Activated T-helper 17 cell treated with anti-CD3 and anti-CD28 coated beads, Interleukin-2, amount 50 U/mL, for 72 hours (primary cell): ENCODE measurements at regions not wholly inside any gene's neighbourhood (a gene's known extent, or its start where the extent isn't known, plus 50 kb on each side); places are given as distances from the start of the nearest gene placed in this dataset.
"Not testable (repeated sequence)": the region's sequence is repeated elsewhere in the genome, so short reads cannot be mapped to it uniquely, and the experiment has no call there.

ENCODE experiments used
- ATAC-seq: fragments of 150-1000 bp; cut with Tn5 transposase; replicated peaks from 2 replicates; pipeline ENCODE4 v1.10.0; 2021; ENCODE audit warnings: mild to moderate bottlenecking, moderate library complexity
- H3K27ac Mint-ChIP-seq: one replicate; pipeline ENCODE4 v1.8.0; 2022; ENCODE audit warnings: mixed read lengths
- H3K27me3 Mint-ChIP-seq: one replicate; pipeline ENCODE4 v1.8.0; 2022; ENCODE audit warnings: mixed read lengths
- H3K36me3 Mint-ChIP-seq: one replicate; pipeline ENCODE4 v1.8.0; 2022; ENCODE audit warnings: low read depth, mild to moderate bottlenecking, mixed read lengths
- H3K4me1 Mint-ChIP-seq: one replicate; pipeline ENCODE4 v1.8.0; 2022; ENCODE audit warnings: mixed read lengths
- H3K4me3 Mint-ChIP-seq: one replicate; pipeline ENCODE4 v1.8.0; 2022; ENCODE audit warnings: mild to moderate bottlenecking, mixed read lengths
- H3K9me3 Mint-ChIP-seq: one replicate; pipeline ENCODE4 v1.8.0; 2022; ENCODE audit warnings: mixed read lengths

DNA sequence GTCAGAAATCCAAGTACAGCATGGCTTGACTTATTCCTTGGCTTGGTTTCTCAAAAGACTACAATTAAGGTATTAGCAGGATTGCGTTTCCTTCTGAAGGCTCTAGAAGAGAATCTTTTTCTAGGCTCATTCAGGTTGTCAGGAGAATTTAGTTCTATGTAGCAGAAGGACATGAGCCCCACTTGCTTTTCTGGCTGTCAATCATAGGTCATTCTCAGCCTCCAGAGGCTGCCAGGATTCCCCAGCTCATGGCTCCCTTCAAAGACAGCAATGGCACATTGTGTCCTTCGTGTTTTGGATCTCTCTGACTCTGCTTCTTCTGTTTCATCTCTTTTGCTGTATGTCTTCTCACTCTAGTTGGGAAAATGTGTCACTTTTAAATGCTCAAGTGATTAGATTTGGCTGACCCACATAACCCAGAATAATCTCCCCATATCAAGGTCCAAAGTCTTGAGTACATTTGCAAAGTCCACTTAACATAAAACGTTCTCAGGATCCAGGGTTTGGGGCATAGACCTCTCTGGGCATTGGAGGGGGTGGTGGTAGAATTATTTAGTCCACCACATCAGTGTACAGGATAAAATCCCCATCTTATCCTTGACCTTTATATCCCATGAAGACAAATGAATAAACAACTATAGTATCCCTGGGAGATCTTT lies 126.7 kb upstream of the BCL9 start:
- ATAC-seq, result no peak
- no peaks in the 10 kb centered on the region for H3K36me3 Mint-ChIP-seq

DNA sequence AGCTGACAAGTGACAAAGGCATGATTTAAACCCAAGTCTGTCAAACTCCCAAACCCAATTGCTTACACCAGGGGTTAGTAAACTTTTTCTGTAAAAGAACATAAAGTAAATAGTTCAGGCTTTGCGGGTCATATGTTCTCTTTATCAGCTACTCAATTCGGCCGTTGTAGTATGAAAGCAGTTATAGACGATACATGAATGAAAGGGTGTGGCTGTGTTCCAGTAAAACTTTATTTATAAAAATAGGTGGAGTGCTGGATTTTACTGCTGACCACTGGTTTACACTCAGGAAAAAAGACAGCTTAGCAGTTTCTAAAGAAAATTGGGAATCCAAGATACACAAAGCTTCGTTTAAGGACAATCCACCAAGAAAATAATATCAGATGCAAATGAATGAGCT lies 124.3 kb upstream of the BCL9 start:
- Mint-ChIP-seq H3K4me1 (no peaks in the 10 kb centered on the region), H3K27me3 (peaks cover 35% of the 10 kb centered on the region), H3K27ac (no peak overlapping the region), H3K36me3 (no peaks in the 10 kb centered on the region), H3K4me3 (no peak overlapping the region), H3K9me3 (no peaks in the 10 kb centered on the region)
- no peak for ATAC-seq

More for the DNA sequence above, 126.7 kb upstream of the BCL9 start:
- no peaks in the 10 kb centered on the region for H3K4me1 Mint-ChIP-seq
- H3K27me3 Mint-ChIP-seq, result peaks cover 29% of the 10 kb centered on the region
- H3K27ac Mint-ChIP-seq, result no peak overlapping the region
- H3K4me3 Mint-ChIP-seq, result no peak overlapping the region
- no peaks in the 10 kb centered on the region for H3K9me3 Mint-ChIP-seq

DNA sequence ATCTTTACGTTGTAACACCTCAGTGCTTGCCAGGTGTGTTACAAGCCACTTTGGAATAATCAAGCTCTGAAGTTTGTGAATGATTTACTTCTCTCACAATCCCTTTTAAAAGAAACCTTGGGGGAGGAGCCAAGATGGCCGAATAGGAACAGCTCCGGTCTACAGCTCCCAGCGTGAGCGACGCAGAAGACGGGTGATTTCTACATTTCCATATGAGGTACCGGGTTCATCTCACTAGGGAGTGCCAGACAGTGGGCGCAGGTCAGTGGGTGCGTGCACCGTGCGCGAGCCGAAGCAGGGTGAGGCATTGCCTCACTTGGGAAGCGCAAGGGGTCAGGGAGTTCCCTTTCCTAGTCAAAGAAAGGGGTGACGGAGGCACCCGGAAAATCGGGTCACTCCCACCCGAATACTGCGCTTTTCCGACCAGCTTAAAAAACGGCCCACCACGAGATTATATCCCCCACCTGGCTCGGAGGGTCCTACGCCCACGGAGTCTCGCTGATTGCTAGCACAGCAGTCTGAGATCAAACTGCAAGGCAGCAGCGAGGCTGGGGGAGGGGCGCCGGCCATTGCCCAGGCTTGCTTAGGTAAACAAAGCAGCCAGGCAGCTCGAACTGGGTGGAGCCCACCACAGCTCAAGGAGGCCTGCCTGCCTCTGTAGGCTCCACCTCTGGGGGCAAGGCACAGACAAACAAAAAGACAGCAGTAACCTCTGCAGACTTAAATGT lies 118.0 kb upstream of the BCL9 start:
- H3K4me3 Mint-ChIP-seq, H3K27ac Mint-ChIP-seq, H3K9me3 Mint-ChIP-seq, H3K4me1 Mint-ChIP-seq, ATAC-seq, H3K36me3 Mint-ChIP-seq: not testable (repeated sequence)
- H3K27me3 Mint-ChIP-seq, result peaks cover 18% of the 10 kb centered on the region

DNA sequence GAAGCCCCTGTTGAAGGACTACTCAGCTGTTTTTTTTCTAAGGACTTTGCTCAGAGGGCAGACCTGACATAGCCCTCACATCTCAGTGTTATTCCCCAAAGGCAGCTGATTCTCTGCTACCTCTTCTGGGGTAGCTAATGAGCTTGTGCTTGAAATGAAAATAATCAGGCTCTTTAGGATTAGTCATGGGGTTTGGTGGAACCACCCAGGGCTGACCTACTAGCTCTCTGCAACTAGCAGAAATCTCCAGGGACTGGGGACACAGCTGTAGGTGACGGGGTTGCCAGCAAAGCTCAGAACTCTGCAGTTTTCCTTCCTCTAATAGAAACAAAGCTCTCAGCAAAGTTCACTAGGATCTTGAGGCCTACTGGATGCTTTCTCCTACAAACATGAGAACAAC lies 106.4 kb upstream of the BCL9 start:
- Mint-ChIP-seq H3K9me3 (no peaks in the 10 kb centered on the region), H3K4me1 (no peaks in the 10 kb centered on the region), H3K27me3 (peaks cover 8% of the 10 kb centered on the region), H3K27ac (no peak overlapping the region), H3K4me3 (no peak overlapping the region), H3K36me3 (no peaks in the 10 kb centered on the region)
- ATAC-seq, result no peak

DNA sequence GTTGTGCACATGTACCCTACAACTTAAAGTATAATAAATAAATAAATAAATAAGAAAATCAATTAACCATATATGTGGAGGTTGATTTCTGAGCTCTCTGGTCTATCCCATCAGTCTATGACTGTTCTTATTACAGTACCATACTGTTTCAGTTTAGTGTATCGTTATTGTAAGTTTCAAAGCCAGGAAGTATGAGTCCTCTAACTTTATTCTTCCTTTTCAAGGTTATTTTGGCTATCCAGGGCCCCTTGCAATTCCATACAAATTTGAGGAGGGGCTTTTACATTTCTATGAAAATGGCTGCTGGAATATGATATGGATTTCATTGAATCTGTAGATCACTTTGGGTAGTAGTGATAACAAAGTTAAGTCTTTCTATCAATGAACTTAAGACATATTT lies 96.9 kb upstream of the BCL9 start:
- Mint-ChIP-seq H3K4me3 (no peak overlapping the region), H3K27me3 (peaks cover 24% of the 10 kb centered on the region), H3K4me1 (no peaks in the 10 kb centered on the region), H3K36me3 (no peaks in the 10 kb centered on the region), H3K27ac (no peak overlapping the region), H3K9me3 (peaks cover 26% of the 10 kb centered on the region)
- ATAC-seq, result no peak

DNA sequence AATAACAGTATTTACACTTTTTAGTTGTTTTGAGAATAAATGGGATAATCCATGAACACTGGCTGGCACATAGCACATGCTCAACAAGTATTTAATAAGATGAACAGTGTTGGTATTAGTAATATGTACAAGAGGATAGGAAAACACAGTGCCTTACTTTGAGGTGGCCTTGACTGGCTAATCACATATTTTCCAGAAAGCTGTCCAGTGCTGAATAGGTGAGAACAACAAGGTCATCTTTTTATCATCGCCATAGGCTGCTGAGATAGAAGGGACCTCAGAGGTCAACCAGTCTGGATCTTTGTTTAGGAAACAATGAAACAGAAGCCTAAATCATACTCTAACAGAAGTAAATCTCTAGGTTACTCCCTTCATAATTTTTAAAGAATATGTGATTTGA lies 89.7 kb upstream of the BCL9 start:
- no peaks in the 10 kb centered on the region for H3K36me3 Mint-ChIP-seq
- peaks cover 27% of the 10 kb centered on the region for H3K27me3 Mint-ChIP-seq
- peaks cover 7% of the 10 kb centered on the region for H3K9me3 Mint-ChIP-seq
- no peak overlapping the region for H3K27ac Mint-ChIP-seq
- H3K4me3 Mint-ChIP-seq, result no peak overlapping the region
- H3K4me1 Mint-ChIP-seq, result no peaks in the 10 kb centered on the region
- ATAC-seq, result no peak

DNA sequence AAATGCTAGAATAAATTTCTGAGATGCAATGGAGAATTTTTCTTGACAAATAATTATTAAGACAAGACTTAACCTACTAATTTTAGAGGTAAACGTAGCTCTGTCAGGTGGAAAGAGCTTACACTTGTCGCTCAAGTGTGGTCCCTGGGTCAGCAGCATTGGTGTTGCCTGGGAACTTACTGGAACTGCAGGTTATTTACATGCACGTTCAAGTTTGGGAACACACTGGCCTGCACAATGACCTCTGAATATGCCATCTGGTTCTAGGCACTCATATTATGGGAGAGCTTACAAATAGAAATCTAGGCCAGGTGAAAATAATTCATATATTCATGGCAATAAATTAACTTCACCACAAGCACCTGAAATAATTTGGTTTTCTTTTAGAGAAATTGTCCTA lies 88.5 kb upstream of the BCL9 start:
- H3K4me1 Mint-ChIP-seq, result no peaks in the 10 kb centered on the region
- H3K4me3 Mint-ChIP-seq, result no peak overlapping the region
- no peak overlapping the region for H3K27ac Mint-ChIP-seq
- no peaks in the 10 kb centered on the region for H3K36me3 Mint-ChIP-seq
- no peak for ATAC-seq
- H3K9me3 Mint-ChIP-seq, result no peaks in the 10 kb centered on the region
- peaks cover 17% of the 10 kb centered on the region for H3K27me3 Mint-ChIP-seq

DNA sequence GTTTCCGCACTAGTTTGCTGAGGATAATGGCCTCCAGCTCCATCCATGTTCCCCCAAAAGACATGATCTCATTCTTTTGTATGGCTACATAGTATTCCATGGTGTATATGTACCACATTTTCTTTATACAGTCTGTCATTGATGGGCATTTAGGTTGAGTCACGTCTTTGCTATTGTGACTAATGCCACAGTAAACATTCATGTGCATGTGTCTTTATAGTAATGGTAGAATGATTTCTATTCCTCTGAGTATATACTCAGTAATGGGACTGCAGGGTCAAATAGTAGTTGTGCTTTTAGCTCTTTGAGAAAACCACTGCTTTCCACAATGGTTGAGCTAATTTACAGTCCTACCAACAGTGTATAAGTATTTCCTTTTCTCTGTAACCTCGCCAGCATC lies 78.3 kb upstream of the BCL9 start:
- peaks cover 18% of the 10 kb centered on the region for H3K9me3 Mint-ChIP-seq
- H3K27ac Mint-ChIP-seq, result no peak overlapping the region
- H3K4me3 Mint-ChIP-seq, result no peak overlapping the region
- no peaks in the 10 kb centered on the region for H3K4me1 Mint-ChIP-seq
- ATAC-seq, result no peak
- H3K27me3 Mint-ChIP-seq, result peaks cover 42% of the 10 kb centered on the region
- H3K36me3 Mint-ChIP-seq, result no peaks in the 10 kb centered on the region

DNA sequence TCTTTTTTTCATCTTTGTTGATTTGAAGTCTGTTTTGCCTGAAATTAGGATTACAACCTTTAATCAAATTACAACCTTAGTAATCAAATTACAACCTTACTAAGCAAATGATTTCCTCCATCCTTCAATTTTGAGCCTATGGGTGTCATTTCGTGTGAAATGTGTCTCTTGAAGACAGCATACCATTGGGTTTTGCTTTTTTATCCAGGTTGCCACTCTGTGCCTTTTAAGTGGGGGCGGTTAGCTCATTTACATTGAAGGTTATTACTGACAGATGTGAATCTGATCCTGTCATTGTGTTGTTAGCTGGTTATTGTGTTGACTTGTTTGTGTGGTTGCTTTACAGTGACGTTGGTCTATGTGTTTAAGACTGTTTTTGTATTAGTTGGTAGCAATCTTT lies 74.8 kb upstream of the BCL9 start:
- Mint-ChIP-seq H3K27me3 (peaks cover 49% of the 10 kb centered on the region), H3K4me1 (no peaks in the 10 kb centered on the region), H3K27ac (no peak overlapping the region), H3K9me3 (peaks cover 18% of the 10 kb centered on the region), H3K4me3 (no peak overlapping the region), H3K36me3 (no peaks in the 10 kb centered on the region)
- ATAC-seq, result no peak

DNA sequence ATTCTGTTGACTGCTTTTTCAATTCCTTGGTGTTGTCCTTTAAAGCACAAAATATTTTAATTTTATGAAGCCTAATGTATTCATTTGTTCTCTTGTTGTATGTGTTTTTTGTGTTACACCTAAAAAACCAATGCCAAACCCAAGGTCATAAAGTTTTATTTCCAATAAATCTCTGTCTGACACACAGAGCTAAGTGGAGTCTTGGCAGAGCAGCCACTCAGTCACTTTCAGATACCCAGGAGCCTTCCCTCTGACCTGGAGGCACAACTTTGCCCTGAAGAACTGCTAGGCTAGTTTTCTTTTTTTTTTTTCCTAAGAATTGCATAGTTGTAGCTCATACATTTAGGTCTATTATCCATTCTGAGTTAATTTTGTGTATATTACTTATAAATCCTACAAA lies 71.2 kb upstream of the BCL9 start:
- Mint-ChIP-seq H3K4me3 (no peak overlapping the region), H3K27ac (no peak overlapping the region), H3K4me1 (no peaks in the 10 kb centered on the region), H3K36me3 (no peaks in the 10 kb centered on the region), H3K27me3 (peaks cover 53% of the 10 kb centered on the region), H3K9me3 (peaks cover 18% of the 10 kb centered on the region)
- no peak for ATAC-seq

DNA sequence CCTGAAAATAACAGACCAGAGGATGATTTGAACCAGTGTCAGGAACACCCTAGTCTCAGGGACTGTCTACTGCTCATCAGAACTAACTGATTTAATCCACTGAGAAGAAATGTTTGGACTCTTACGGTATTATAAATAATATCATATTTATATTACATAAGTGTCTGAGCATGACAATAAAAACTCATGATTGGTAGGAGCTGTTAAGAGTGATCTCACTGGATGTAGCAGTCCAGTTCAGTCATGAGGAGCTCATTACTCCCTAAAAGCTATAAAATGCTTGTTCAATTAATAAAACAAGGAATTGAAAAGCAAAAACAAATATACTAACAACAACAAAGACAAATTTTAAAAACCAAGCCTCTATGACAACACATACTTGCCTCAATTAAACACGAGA lies 68.8 kb upstream of the BCL9 start:
- H3K4me1 Mint-ChIP-seq, result no peaks in the 10 kb centered on the region
- no peak overlapping the region for H3K27ac Mint-ChIP-seq
- H3K27me3 Mint-ChIP-seq, result peaks cover 33% of the 10 kb centered on the region
- no peaks in the 10 kb centered on the region for H3K36me3 Mint-ChIP-seq
- peaks cover 3% of the 10 kb centered on the region for H3K9me3 Mint-ChIP-seq
- ATAC-seq, result no peak
- H3K4me3 Mint-ChIP-seq, result no peak overlapping the region

DNA sequence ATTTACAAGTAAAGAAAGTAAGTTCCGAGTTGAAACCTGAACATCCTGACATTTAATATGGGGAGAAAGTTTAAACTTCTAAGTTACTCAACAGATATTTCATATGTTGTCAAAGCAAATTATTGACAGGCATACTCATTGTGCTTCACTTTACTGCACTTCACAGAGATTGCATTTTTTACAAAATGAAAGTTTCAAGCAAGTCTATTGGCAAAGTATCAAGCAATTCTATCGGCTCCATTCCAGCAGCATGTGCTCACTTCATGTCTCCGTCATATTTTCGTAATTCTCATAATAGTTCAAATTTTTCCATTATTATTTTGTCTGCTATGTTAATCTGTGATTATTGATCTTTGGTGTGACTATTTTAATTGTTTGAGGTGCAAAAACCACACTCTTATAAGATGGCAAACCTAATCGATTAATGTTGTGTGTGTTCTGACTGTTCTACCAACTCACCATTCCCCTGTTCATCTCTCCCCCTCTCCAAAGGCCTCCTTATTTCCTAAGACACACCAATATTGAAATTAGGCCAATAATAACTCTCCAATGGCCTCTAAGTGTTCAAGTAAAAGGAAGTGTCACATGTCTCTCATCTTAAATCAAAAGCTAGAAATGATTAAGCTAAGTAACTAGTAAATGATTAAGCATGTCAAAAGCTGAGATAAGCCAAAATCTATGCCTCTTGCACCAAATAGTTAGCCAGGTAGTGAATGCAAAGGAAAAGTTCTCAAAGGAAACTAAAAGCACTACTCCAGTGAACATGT lies 68.2 kb upstream of the BCL9 start:
- no peaks in the 10 kb centered on the region for H3K9me3 Mint-ChIP-seq
- H3K4me1 Mint-ChIP-seq, result no peaks in the 10 kb centered on the region
- no peak for ATAC-seq
- H3K4me3 Mint-ChIP-seq, result no peak overlapping the region
- no peak overlapping the region for H3K27ac Mint-ChIP-seq
- no peaks in the 10 kb centered on the region for H3K36me3 Mint-ChIP-seq
- peaks cover 27% of the 10 kb centered on the region for H3K27me3 Mint-ChIP-seq

DNA sequence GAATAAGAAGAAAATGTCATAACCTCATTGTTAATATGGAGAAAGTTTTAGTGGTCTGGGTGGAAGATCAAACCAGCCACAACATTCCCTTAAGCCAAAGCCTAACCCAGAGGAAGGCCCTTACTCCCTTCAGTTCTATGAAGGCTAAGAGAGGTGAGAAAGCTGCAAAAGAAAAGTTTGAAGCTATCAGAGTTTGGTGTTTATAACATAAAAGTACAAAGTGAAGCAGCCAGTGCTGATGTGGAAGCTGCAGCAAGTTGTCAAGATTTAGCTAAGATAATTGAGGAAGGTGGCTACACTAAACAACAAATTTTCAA lies 67.6 kb upstream of the BCL9 start:
- Mint-ChIP-seq H3K27ac (no peak overlapping the region), H3K4me1 (no peaks in the 10 kb centered on the region), H3K36me3 (no peaks in the 10 kb centered on the region), H3K4me3 (no peak overlapping the region), H3K27me3 (peaks cover 27% of the 10 kb centered on the region), H3K9me3 (no peaks in the 10 kb centered on the region)
- no peak for ATAC-seq

DNA sequence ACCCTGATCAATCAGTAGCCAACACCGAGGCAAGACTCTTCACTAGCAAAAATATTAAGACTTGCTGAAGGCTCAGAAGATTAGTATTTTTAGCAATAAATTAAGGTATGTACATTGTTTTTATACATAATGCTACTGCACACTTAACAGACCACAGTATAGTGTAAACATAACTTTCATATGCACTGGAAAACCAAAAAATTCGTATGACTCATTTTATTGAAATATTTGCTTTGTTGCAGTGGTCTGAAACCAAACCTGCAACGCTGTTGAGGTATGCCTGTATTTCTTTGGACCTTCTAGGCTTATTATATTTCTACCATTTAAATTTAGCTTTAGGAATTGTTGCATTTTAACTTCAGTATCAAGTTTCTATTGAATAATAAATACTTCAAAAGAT lies 65.8 kb upstream of the BCL9 start:
- no peaks in the 10 kb centered on the region for H3K4me1 Mint-ChIP-seq
- H3K27me3 Mint-ChIP-seq, result peaks cover 36% of the 10 kb centered on the region
- no peaks in the 10 kb centered on the region for H3K9me3 Mint-ChIP-seq
- H3K27ac Mint-ChIP-seq, result no peak overlapping the region
- H3K36me3 Mint-ChIP-seq, result no peaks in the 10 kb centered on the region
- no peak overlapping the region for H3K4me3 Mint-ChIP-seq
- no peak for ATAC-seq

DNA sequence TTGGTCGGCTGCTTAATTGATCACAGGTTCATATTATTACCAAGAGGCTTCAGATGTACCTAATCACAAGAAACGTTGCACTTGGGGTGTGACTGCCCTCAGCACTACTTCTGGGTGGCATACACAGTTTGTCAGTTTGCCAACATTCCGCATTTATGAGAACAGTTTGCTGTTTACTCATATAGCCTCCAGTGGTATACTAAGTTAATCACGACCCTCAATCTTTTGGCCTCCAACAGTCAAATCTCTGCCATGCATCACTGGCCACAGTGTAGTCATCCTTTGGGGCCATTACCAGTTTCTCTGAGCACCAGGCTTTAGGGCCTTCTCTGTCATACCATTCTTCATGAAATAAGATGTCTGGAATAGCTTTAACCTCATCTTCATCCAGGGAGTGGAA lies 62.8 kb upstream of the BCL9 start:
- Mint-ChIP-seq H3K4me1 (no peaks in the 10 kb centered on the region), H3K27me3 (peaks cover 25% of the 10 kb centered on the region), H3K27ac (no peak overlapping the region), H3K4me3 (no peak overlapping the region), H3K36me3 (no peaks in the 10 kb centered on the region), H3K9me3 (no peaks in the 10 kb centered on the region)
- no peak for ATAC-seq
